ENCODE measurements at regions not wholly inside any gene's neighbourhood (a gene's known extent, or its start where the extent isn't known, plus 50 kb on each side); places are given as distances from the start of the nearest gene placed in this dataset.

DNA sequence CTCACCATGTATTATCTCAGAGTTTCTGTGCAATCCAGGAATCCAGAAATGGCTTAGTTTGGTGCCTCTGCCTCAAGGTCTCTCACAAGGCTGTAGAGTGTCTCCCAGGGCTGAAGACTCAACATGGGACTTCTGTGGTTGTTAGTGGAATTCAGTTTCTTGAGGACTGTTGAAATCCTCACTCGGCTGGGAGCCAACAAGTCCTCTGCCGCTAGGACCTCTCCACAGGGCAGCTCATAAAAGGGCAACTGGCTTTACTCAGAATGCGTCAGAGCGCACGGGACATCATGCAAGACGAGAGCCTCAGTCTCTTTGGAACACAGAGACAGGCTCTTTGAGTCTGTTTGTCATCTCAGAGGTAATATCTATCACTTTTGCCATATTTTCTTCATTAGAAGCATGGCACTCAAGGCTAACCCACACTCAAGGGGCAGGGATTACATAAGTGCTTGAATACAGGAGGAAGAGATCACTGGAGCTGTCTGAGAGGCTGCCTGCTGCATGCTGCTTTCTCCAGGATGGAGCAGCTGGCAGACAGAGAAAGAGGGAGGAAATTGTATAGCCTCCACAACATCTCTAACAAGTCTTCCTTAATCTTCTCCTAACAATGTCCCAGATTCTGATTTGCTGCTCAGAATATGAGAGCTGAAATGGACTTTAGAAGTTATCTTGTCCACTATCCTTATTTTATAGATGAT, 97.5 kb upstream of the ASIC2 start:
- Histone ChIP-seq H3K4me1 (no peaks in the 10 kb centered on the region), H3K9me3 (no peaks in the 10 kb centered on the region), H3K27ac (no peak overlapping the region), H3K27me3 (no peaks in the 10 kb centered on the region), H3K4me3 (no peak overlapping the region), H3K36me3 (no peaks in the 10 kb centered on the region)
- TF ChIP-seq, protein P1, sequence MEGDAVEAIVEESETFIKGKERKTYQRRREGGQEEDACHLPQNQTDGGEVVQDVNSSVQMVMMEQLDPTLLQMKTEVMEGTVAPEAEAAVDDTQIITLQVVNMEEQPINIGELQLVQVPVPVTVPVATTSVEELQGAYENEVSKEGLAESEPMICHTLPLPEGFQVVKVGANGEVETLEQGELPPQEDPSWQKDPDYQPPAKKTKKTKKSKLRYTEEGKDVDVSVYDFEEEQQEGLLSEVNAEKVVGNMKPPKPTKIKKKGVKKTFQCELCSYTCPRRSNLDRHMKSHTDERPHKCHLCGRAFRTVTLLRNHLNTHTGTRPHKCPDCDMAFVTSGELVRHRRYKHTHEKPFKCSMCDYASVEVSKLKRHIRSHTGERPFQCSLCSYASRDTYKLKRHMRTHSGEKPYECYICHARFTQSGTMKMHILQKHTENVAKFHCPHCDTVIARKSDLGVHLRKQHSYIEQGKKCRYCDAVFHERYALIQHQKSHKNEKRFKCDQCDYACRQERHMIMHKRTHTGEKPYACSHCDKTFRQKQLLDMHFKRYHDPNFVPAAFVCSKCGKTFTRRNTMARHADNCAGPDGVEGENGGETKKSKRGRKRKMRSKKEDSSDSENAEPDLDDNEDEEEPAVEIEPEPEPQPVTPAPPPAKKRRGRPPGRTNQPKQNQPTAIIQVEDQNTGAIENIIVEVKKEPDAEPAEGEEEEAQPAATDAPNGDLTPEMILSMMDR (IDR thresholded peaks at IDR 0.05), result no peak
- no peak for DNase-seq (ENCODE audit: low spot score)

DNA sequence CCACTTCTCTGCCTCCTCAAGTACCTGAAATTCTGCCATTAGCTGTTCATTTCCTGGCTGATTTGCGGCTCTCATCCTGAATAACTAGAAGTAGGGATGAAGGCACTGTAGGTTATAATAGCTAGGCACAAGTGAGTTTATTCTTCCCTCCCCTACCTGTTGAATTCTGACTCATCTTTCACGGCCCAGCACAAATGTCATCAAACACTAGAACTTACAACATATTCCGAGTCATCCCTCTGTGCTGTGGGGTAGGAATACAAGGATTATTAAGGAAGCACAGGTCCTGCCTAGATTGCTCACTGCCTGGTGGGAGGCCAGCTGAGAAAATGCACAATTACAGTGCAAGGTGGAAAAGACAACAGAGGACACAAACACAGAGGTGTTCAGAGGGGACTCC, 103.7 kb upstream of the ASIC2 start:
- no peaks in the 10 kb centered on the region for H3K36me3 ChIP-seq
- no peak overlapping the region for H3K4me3 ChIP-seq
- H3K27ac ChIP-seq, result no peak overlapping the region
- TF ChIP-seq, protein P1 (IDR thresholded peaks at IDR 0.05), result no peak
- no peak for DNase-seq (ENCODE audit: low spot score)
- H3K4me1 ChIP-seq, result no peaks in the 10 kb centered on the region
- H3K27me3 ChIP-seq, result no peaks in the 10 kb centered on the region
- H3K9me3 ChIP-seq, result no peaks in the 10 kb centered on the region

DNA sequence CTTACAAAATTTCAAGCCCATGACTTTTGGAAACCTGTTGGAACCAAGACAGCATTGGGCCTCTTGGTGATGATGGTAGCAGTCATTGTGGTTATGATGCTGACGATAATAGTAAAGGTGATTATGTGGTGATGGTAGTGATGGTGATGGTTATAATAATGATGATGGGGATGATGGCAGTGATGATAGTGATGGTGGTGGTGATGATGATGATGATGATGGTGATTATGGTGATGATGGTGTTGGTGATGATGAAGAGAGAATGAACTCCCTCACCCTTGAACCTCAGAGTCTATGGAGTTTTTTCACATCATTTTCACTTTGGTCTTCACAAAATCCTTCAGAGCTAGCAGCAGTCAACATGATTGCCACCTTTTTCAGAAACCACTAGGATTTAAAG, 105.3 kb upstream of the ASIC2 start:
- DNase-seq (ENCODE audit: low spot score), result no peak
- no peaks in the 10 kb centered on the region for H3K4me1 ChIP-seq
- no peaks in the 10 kb centered on the region for H3K9me3 ChIP-seq
- no peak overlapping the region for H3K4me3 ChIP-seq
- H3K27me3 ChIP-seq, result no peaks in the 10 kb centered on the region
- no peaks in the 10 kb centered on the region for H3K36me3 ChIP-seq
- TF ChIP-seq, protein P1 (IDR thresholded peaks at IDR 0.05), result no peak
- H3K27ac ChIP-seq, result no peak overlapping the region

DNA sequence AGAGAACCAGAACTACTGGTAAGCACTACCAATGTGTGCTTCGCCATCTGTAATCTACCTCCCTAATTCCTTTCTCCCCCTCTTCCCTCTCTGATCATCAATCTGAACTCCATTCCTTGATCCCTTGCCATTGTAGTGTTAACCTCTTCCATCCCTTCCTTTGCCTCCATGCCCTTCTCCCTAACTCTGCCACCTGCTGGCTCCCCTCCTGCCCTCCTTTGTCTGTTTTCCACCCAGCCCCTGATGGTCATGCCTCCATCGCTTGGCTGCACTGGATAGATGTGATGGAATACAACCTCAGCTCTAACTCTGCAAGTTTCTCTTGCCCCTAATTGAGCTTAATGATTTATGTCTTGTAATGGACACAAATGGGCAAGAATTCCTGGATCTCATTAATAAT, 108.2 kb upstream of the ASIC2 start:
- no peaks in the 10 kb centered on the region for H3K27me3 ChIP-seq

GRCh38 chr17:33403194-33403593, 110.1 kb upstream of the ASIC2 start:
- no peak overlapping the region for H3K27ac ChIP-seq
- H3K4me3 ChIP-seq, result no peak overlapping the region
- H3K27me3 ChIP-seq, result no peaks in the 10 kb centered on the region
- no peaks in the 10 kb centered on the region for H3K9me3 ChIP-seq
- TF ChIP-seq, protein P1 (IDR thresholded peaks at IDR 0.05), result no peak
- H3K36me3 ChIP-seq, result no peaks in the 10 kb centered on the region
- H3K4me1 ChIP-seq, result no peaks in the 10 kb centered on the region
- no peak for DNase-seq (ENCODE audit: low spot score)

More for the DNA sequence above, 108.2 kb upstream of the ASIC2 start:
- H3K27ac ChIP-seq, result no peak overlapping the region
- H3K4me3 ChIP-seq, result no peak overlapping the region
- DNase-seq (ENCODE audit: low spot score), result no peak
- no peaks in the 10 kb centered on the region for H3K4me1 ChIP-seq
- H3K9me3 ChIP-seq, result no peaks in the 10 kb centered on the region
- no peaks in the 10 kb centered on the region for H3K36me3 ChIP-seq
- TF ChIP-seq, protein P1 (IDR thresholded peaks at IDR 0.05), result no peak
